OCI-LY3 (cell line): ENCODE measurements at regions not wholly inside any gene's neighbourhood (a gene's known extent, or its start where the extent isn't known, plus 50 kb on each side); places are given as distances from the start of the nearest gene placed in this dataset.

Experiments
- H2AFZ ChIP-seq: fragments of 200-600, 300-600 bp; shearing (Covaris generic); 2 replicates; pipeline ENCODE4 v1.6.0; 2014; ENCODE audit warnings: antibody characterized with exemption, low read depth, low read length
- H3K27ac ChIP-seq: fragments of 200-600, 300-600 bp; sonication (generic); 2 replicates; pipeline ENCODE4 v1.5.1; 2014; ENCODE audit warnings: mild to moderate bottlenecking, low read length, moderate library complexity, mixed read lengths
- H3K27me3 ChIP-seq: fragments of 200-600, 300-600 bp; sonication (generic); 2 replicates; pipeline ENCODE4 v1.6.1; 2014; ENCODE audit warnings: low read depth, low read length, mixed read lengths
- H3K36me3 ChIP-seq: fragments of 200-600, 300-600 bp; sonication (generic); replicated peaks from 2 replicates; pipeline ENCODE3; 2014; ENCODE audit warnings: low read depth, low read length, mixed read lengths
- H3K4me1 ChIP-seq: fragments of 300-600, 200-600 bp; sonication (generic); 2 replicates; pipeline ENCODE4 v1.6.1; 2014; ENCODE audit warnings: low read length, mixed read lengths
- H3K4me2 ChIP-seq: fragments of 200-600, 300-600 bp; sonication (generic); 2 replicates; pipeline ENCODE4 v1.6.1; 2014; ENCODE audit warnings: low read length, mixed read lengths
- H3K4me3 ChIP-seq: fragments of 300-600, 200-600 bp; sonication (generic); 2 replicates; pipeline ENCODE4 v1.5.1; 2014; ENCODE audit warnings: antibody characterized with exemption, mild to moderate bottlenecking, low read length, moderate library complexity
- H3K79me2 ChIP-seq: fragments of 300-600, 200-600 bp; shearing (Covaris generic); 2 replicates; pipeline ENCODE4 v1.6.1; 2014; ENCODE audit warnings: mild to moderate bottlenecking, low read length, mixed read lengths
- H3K9ac ChIP-seq: fragments of 300-600, 200-600 bp; shearing (Covaris generic); 2 replicates; pipeline ENCODE4 v1.6.0; 2014; ENCODE audit warnings: mild to moderate bottlenecking, low read length, moderate library complexity
- H3K9me3 ChIP-seq: fragments of 200-600, 300-600 bp; shearing (Covaris generic); 2 replicates; pipeline ENCODE4 v1.6.1; 2014; ENCODE audit warnings: low read length, mixed read lengths; ENCODE audit not compliant: insufficient read depth
- H4K20me1 ChIP-seq: fragments of 200-600, 300-600 bp; sonication (generic); 2 replicates; pipeline ENCODE4 v1.6.1; 2016; ENCODE audit warnings: low read length, mixed read lengths; ENCODE audit not compliant: insufficient read depth
- EZH2phosphoT487 ChIP-seq: fragments of 200-600 bp; shearing (Covaris generic); IDR thresholded peaks from 2 replicates; pipeline ENCODE4 v1.6.1; 2018; ENCODE audit warnings: antibody characterized with exemption, mixed run types, low read depth
- TF ChIP-seq, protein P1 (sequence below): fragments of 200-600, 300-600 bp; sonication (generic); IDR thresholded peaks from 2 replicates; pipeline ENCODE4 v1.5.1; 2014; ENCODE audit warnings: antibody characterized with exemption, low read length, low read depth

DNA sequence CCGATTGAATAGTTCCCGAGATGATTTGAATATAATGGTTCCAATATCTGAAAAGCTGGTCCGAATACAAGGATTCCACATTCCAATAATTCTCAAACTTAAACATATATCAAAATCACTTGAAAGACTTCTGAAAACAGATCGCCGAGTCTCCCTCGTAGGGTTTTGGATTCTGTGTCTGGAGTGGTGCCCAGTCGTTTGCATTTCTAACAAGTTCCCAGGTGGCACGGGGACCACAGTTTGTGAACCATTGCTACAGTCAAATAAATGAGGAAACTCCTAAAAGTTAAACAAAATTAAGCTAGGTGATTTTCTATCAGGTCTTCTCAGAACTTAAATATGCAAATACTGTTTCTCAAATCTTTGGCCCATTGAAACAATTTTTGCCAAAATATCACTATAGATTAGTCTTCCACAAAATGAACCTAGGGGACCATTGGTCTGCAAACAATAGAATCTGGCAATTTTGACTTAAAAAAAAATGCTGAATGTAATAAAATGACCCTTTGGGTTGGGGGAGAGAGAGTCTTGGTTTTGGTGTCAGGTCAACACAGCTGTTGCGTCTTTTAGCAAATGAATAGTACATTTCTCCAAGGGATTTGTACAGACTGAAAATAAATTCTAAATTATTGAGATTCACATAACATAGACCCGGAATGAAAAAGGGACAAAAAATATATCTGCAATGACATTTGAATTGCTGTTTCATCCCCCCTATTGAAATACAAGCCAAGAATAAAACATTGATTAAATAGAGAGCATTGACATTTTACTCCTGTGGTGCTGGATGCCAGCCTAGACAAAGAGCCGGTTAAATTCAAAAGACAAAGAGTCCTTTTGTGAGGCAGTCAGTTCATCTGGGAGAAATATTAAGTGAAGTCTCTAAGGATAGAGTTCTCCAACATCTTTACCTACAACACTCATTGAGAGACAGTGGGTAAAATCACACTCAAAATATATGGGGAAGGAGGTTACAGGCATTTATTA is 175.7 kb upstream of the ADAMTS9 start:
- Histone ChIP-seq H3K4me3 (no peak overlapping the region), H3K27me3 (no peaks in the 10 kb centered on the region), H3K9me3 (no peaks in the 10 kb centered on the region), H3K4me2 (no peak overlapping the region), H3K9ac (no peak overlapping the region), H3K4me1 (no peaks in the 10 kb centered on the region), H3K36me3 (no peaks in the 10 kb centered on the region), H3K27ac (no peak overlapping the region), H3K79me2 (no peaks in the 10 kb centered on the region), H4K20me1 (no peaks in the 10 kb centered on the region), H2AFZ (no peak overlapping the region)
- TF ChIP-seq, protein P1, sequence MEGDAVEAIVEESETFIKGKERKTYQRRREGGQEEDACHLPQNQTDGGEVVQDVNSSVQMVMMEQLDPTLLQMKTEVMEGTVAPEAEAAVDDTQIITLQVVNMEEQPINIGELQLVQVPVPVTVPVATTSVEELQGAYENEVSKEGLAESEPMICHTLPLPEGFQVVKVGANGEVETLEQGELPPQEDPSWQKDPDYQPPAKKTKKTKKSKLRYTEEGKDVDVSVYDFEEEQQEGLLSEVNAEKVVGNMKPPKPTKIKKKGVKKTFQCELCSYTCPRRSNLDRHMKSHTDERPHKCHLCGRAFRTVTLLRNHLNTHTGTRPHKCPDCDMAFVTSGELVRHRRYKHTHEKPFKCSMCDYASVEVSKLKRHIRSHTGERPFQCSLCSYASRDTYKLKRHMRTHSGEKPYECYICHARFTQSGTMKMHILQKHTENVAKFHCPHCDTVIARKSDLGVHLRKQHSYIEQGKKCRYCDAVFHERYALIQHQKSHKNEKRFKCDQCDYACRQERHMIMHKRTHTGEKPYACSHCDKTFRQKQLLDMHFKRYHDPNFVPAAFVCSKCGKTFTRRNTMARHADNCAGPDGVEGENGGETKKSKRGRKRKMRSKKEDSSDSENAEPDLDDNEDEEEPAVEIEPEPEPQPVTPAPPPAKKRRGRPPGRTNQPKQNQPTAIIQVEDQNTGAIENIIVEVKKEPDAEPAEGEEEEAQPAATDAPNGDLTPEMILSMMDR = no peak
- TF ChIP-seq EZH2phosphoT487 = no peak

DNA sequence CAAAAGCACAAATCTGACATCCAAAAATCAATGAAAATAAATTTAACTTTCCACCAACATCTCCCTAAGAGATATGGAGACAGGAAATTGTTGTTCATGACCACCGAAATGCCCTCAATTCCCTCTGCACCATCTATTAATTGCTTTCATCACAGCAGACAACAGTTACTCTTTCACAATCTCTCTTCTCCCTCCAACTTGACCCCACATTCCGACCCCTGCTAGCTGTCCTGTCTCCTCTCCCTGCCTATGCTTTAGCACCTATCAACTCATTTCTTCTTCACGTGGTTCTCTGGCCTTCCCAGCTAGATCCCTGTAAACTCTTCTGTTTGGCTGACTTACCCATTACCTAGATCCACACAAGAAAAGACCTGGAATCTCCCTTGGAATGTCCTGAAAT is 173.9 kb upstream of the ADAMTS9 start:
- Histone ChIP-seq H3K4me3 (no peak overlapping the region), H3K27me3 (no peaks in the 10 kb centered on the region), H3K4me2 (no peak overlapping the region), H2AFZ (no peak overlapping the region), H3K9me3 (no peaks in the 10 kb centered on the region), H3K79me2 (no peaks in the 10 kb centered on the region), H4K20me1 (no peaks in the 10 kb centered on the region), H3K27ac (no peak overlapping the region), H3K9ac (no peak overlapping the region), H3K36me3 (no peaks in the 10 kb centered on the region), H3K4me1 (no peaks in the 10 kb centered on the region)
- TF ChIP-seq EZH2phosphoT487 = no peak
- TF ChIP-seq, protein P1 = no peak

- no peaks in the 10 kb centered on the region for H3K27me3 ChIP-seq
- H3K9me3 ChIP-seq = no peaks in the 10 kb centered on the region
- H3K79me2 ChIP-seq = no peaks in the 10 kb centered on the region
- no peak overlapping the region for H3K9ac ChIP-seq
- no peaks in the 10 kb centered on the region for H3K36me3 ChIP-seq
- no peak overlapping the region for H3K27ac ChIP-seq
- no peaks in the 10 kb centered on the region for H3K4me1 ChIP-seq
- no peak overlapping the region for H3K4me2 ChIP-seq
- H4K20me1 ChIP-seq = no peaks in the 10 kb centered on the region
- no peak overlapping the region for H3K4me3 ChIP-seq
- no peak for TF ChIP-seq EZH2phosphoT487
- TF ChIP-seq, protein P1 = no peak
- H2AFZ ChIP-seq = no peak overlapping the region
Measured at GRCh38 chr3:64860536-64860870, 172.7 kb upstream of the ADAMTS9 start.

GRCh38 chr3:64859625-64860535 is 172.1 kb upstream of the ADAMTS9 start:
- Histone ChIP-seq H3K9me3 (no peaks in the 10 kb centered on the region), H3K27ac (no peak overlapping the region), H4K20me1 (no peaks in the 10 kb centered on the region), H3K79me2 (no peaks in the 10 kb centered on the region), H3K4me2 (no peak overlapping the region), H3K4me3 (no peak overlapping the region), H3K27me3 (no peaks in the 10 kb centered on the region), H3K9ac (no peak overlapping the region), H3K4me1 (no peaks in the 10 kb centered on the region), H3K36me3 (no peaks in the 10 kb centered on the region), H2AFZ (no peak overlapping the region)
- TF ChIP-seq, protein P1 = no peak
